Activated CD4-positive, alpha-beta T cell treated with anti-CD3 and anti-CD28 coated beads, Interleukin-2, amount 10 ng/mL, durations not matched to agents 7 days and 5 days (primary cell): ENCODE measurements at regions not wholly inside any gene's neighbourhood (a gene's known extent, or its start where the extent isn't known, plus 50 kb on each side); places are given as distances from the start of the nearest gene placed in this dataset.
"Not testable (repeated sequence)": the region's sequence is repeated elsewhere in the genome, so short reads cannot be mapped to it uniquely, and the experiment has no call there.

Experiments
- CTCF ChIA-PET: fragments of 350-600 bp; sonication (Branson Sonifier 250); formaldehyde crosslinking; loops from one replicate; lab custom pipeline; 2021; ENCODE audit warnings: antibody characterized with exemption; lab: Charles Lee
- POLR2A ChIA-PET: fragments of 350-600 bp; sonication (Branson Sonifier 250); formaldehyde crosslinking; loops from one replicate; lab custom pipeline; 2021; ENCODE audit warnings: antibody characterized with exemption; lab: Charles Lee
- DNase-seq: peaks from one replicate; pipeline ENCODE4 v3.0.0-alpha.2; 2020
- H3K27ac Mint-ChIP-seq: one replicate; pipeline ENCODE4 v1.8.0; 2021; ENCODE audit warnings: mild to moderate bottlenecking, moderate library complexity, mixed read lengths
- H3K27me3 Mint-ChIP-seq: one replicate; pipeline ENCODE4 v1.8.0; 2021; ENCODE audit warnings: mixed read lengths
- H3K36me3 Mint-ChIP-seq: one replicate; pipeline ENCODE4 v1.8.0; 2021; ENCODE audit warnings: low read depth, mixed read lengths
- H3K4me1 Mint-ChIP-seq: one replicate; pipeline ENCODE4 v1.8.0; 2021; ENCODE audit warnings: mixed read lengths
- H3K4me3 Mint-ChIP-seq: one replicate; pipeline ENCODE4 v1.8.0; 2021; ENCODE audit warnings: mild to moderate bottlenecking, moderate library complexity, mixed read lengths
- H3K9me3 Mint-ChIP-seq: one replicate; pipeline ENCODE4 v1.8.0; 2021; ENCODE audit warnings: mixed read lengths

GRCh38 chr15:70367913-70368705 lies 270.4 kb upstream of the TLE3 start:
- CTCF ChIA-PET, H3K9me3 Mint-ChIP-seq, H3K27ac Mint-ChIP-seq, H3K4me3 Mint-ChIP-seq, DNase-seq, POLR2A ChIA-PET, H3K36me3 Mint-ChIP-seq: not testable (repeated sequence)
- Mint-ChIP-seq H3K4me1 (peaks cover 10% of the 10 kb centered on the region), H3K27me3 (peaks cover 69% of the 10 kb centered on the region)

- H3K9me3 Mint-ChIP-seq, H3K4me3 Mint-ChIP-seq, H3K27ac Mint-ChIP-seq, POLR2A ChIA-PET, H3K36me3 Mint-ChIP-seq, DNase-seq: not testable (repeated sequence)
- CTCF ChIA-PET: interaction anchor here (0.6 kb wide), 1 partner anchor 903 kb away, joined by 3 read pairs; no protein-coding TSS in a partner anchor
- Mint-ChIP-seq H3K27me3 (peaks cover 39% of the 10 kb centered on the region), H3K4me1 (peaks cover 10% of the 10 kb centered on the region)
Observed at GRCh38 chr15:70364023-70364422, 266.3 kb upstream of the TLE3 start.

GRCh38 chr15:70362886-70363285 lies 265.2 kb upstream of the TLE3 start:
- H3K4me3 Mint-ChIP-seq: no peak overlapping the region
- CTCF ChIA-PET: interaction anchor here (0.6 kb wide), 1 partner anchor 34 kb away, joined by 3 read pairs; no protein-coding TSS in a partner anchor
- no peaks in the 10 kb centered on the region for H3K9me3 Mint-ChIP-seq
- no peaks in the 10 kb centered on the region for H3K36me3 Mint-ChIP-seq
- DNase-seq: no peak
- no peak overlapping the region for H3K27ac Mint-ChIP-seq
- no peaks in the 10 kb centered on the region for H3K4me1 Mint-ChIP-seq
- POLR2A ChIA-PET: interaction anchor here (0.7 kb wide), 2 partner anchors 14 to 281 kb away, joined by 3 to 4 read pairs; no protein-coding TSS in a partner anchor
- H3K27me3 Mint-ChIP-seq: peaks cover 33% of the 10 kb centered on the region

- CTCF ChIA-PET: interaction anchor here (0.6 kb wide), 2 partner anchors 34 to 400 kb away, joined by 3 read pairs; no protein-coding TSS in a partner anchor
- H3K36me3 Mint-ChIP-seq: no peaks in the 10 kb centered on the region
- no peak for DNase-seq
- H3K4me1 Mint-ChIP-seq: no peaks in the 10 kb centered on the region
- POLR2A ChIA-PET: no interaction called here
- no peak overlapping the region for H3K27ac Mint-ChIP-seq
- H3K9me3 Mint-ChIP-seq: no peaks in the 10 kb centered on the region
- peaks cover 33% of the 10 kb centered on the region for H3K27me3 Mint-ChIP-seq
- no peak overlapping the region for H3K4me3 Mint-ChIP-seq
Observed at GRCh38 chr15:70362350-70362749, 264.6 kb upstream of the TLE3 start.

GRCh38 chr15:70361891-70362290 lies 264.2 kb upstream of the TLE3 start:
- Mint-ChIP-seq H3K27me3 (peaks cover 30% of the 10 kb centered on the region), H3K36me3 (no peaks in the 10 kb centered on the region), H3K4me1 (no peaks in the 10 kb centered on the region), H3K27ac (no peak overlapping the region), H3K9me3 (no peaks in the 10 kb centered on the region), H3K4me3 (no peak overlapping the region)
- no peak for DNase-seq
- ChIA-PET CTCF (interaction anchor here (0.6 kb wide), 1 partner anchor 400 kb away, joined by 3 read pairs; no protein-coding TSS in a partner anchor), POLR2A (interaction anchor here (0.6 kb wide), 1 partner anchor 428 kb away, joined by 3 read pairs; no protein-coding TSS in a partner anchor)

- Mint-ChIP-seq H3K36me3 (no peaks in the 10 kb centered on the region), H3K27ac (no peak overlapping the region), H3K9me3 (no peaks in the 10 kb centered on the region), H3K4me3 (no peak overlapping the region), H3K4me1 (no peaks in the 10 kb centered on the region), H3K27me3 (peaks cover 23% of the 10 kb centered on the region)
- CTCF ChIA-PET: no interaction called here
- POLR2A ChIA-PET: interaction anchor here (0.6 kb wide), 1 partner anchor 427 kb away, joined by 3 read pairs; no protein-coding TSS in a partner anchor
- DNase-seq: no peak
Observed at GRCh38 chr15:70361106-70361505, 263.4 kb upstream of the TLE3 start.

GRCh38 chr15:70358871-70359647 lies 261.3 kb upstream of the TLE3 start:
- no peak for DNase-seq
- Mint-ChIP-seq H3K4me1 (no peaks in the 10 kb centered on the region), H3K27me3 (peaks cover 8% of the 10 kb centered on the region), H3K4me3 (no peak overlapping the region), H3K9me3 (no peaks in the 10 kb centered on the region), H3K27ac (no peak overlapping the region), H3K36me3 (no peaks in the 10 kb centered on the region)
- CTCF ChIA-PET: interaction anchor here (0.5 kb wide), 1 partner anchor 386 kb away, joined by 3 read pairs; no protein-coding TSS in a partner anchor
- POLR2A ChIA-PET: no interaction called here

- Mint-ChIP-seq H3K9me3 (no peaks in the 10 kb centered on the region), H3K36me3 (no peaks in the 10 kb centered on the region), H3K27ac (no peak overlapping the region), H3K4me3 (no peak overlapping the region), H3K4me1 (no peaks in the 10 kb centered on the region), H3K27me3 (peaks cover under 1% of the 10 kb centered on the region)
- no peak for DNase-seq
- ChIA-PET POLR2A (no interaction called here), CTCF (no interaction called here)
Observed at GRCh38 chr15:70358011-70358819, 260.5 kb upstream of the TLE3 start.

- peaks cover 1% of the 10 kb centered on the region for H3K27me3 Mint-ChIP-seq
- H3K9me3 Mint-ChIP-seq: no peaks in the 10 kb centered on the region
- DNase-seq: no peak
- H3K4me3 Mint-ChIP-seq: no peak overlapping the region
- no peak overlapping the region for H3K27ac Mint-ChIP-seq
- POLR2A ChIA-PET: no interaction called here
- H3K4me1 Mint-ChIP-seq: no peaks in the 10 kb centered on the region
- H3K36me3 Mint-ChIP-seq: no peaks in the 10 kb centered on the region
- CTCF ChIA-PET: no interaction called here
Observed at GRCh38 chr15:70357453-70357852, 259.7 kb upstream of the TLE3 start.

GRCh38 chr15:70356919-70357318 lies 259.2 kb upstream of the TLE3 start:
- Mint-ChIP-seq H3K9me3 (no peaks in the 10 kb centered on the region), H3K27ac (no peak overlapping the region), H3K36me3 (no peaks in the 10 kb centered on the region), H3K4me3 (no peak overlapping the region), H3K4me1 (no peaks in the 10 kb centered on the region), H3K27me3 (peaks cover 2% of the 10 kb centered on the region)
- DNase-seq: no peak
- CTCF ChIA-PET: no interaction called here
- POLR2A ChIA-PET: no interaction called here

- H3K4me1 Mint-ChIP-seq: no peaks in the 10 kb centered on the region
- peaks cover 7% of the 10 kb centered on the region for H3K27me3 Mint-ChIP-seq
- H3K36me3 Mint-ChIP-seq: no peaks in the 10 kb centered on the region
- H3K9me3 Mint-ChIP-seq: no peaks in the 10 kb centered on the region
- no peak for DNase-seq
- CTCF ChIA-PET: no interaction called here
- no peak overlapping the region for H3K4me3 Mint-ChIP-seq
- H3K27ac Mint-ChIP-seq: no peak overlapping the region
- POLR2A ChIA-PET: no interaction called here
Observed at GRCh38 chr15:70356062-70356860, 258.5 kb upstream of the TLE3 start.
